NCI-H1092 (cell line): ENCODE measurements at regions not wholly inside any gene's neighbourhood (a gene's known extent, or its start where the extent isn't known, plus 50 kb on each side); places are given as distances from the start of the nearest gene placed in this dataset.

Experiments
- DNase-seq: peaks from one replicate; lab custom pipeline; 2025; lab: John Stamatoyannopoulos, UW

- no peak for DNase-seq
These were observed 181.5 kb downstream of the EN1 start for GRCh38 chr2:118665784-118666529.

DNA sequence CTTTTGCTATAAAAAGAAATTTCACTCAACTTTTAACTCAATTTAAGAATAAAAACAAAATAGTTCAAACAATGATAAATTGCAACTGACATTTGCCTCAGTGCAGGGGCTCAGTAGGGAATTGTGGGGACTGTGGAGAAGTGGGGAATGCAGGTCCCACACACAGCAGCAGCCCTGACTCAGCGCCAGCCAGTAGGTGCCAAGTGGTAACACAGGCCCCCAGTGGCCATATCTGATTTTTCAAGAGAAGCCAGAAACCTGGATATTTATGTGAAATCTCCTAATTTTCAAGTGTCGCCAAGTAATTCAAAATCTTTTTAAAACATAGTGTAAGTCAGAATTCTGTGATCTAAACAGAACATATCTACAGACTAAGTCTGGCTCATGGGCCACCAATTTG is 186.3 kb downstream of the EN1 start:
- DNase-seq: no peak

GRCh38 chr2:118658596-118659198 is 188.8 kb downstream of the EN1 start:
- DNase-seq: no peak

GRCh38 chr2:118657466-118657865 is 190.0 kb downstream of the EN1 start:
- no peak for DNase-seq

GRCh38 chr2:118654945-118655344 is 192.5 kb downstream of the EN1 start:
- no peak for DNase-seq

GRCh38 chr2:118650327-118650726 is 197.1 kb downstream of the EN1 start:
- DNase-seq: no peak

DNA sequence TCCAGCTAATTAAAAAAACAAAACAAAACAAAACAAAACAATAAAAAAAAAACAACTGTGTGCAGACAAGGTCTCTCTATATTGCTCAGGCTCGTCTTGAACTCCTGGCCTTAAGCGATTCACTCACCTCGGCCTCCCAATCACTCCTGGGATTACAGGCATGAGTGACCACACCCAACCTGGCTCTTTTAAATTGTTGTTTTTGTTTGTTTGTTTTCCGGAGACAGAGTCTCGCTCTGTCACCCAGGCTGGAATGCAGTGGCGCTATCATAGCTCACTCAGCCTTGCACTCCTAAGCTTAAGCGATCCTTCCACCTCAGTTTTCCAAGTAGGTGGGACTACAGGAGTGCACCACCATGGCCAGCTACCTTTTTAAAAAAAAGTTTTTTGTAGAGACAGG is 201.6 kb downstream of the EN1 start:
- no peak for DNase-seq

GRCh38 chr2:118644190-118644589 is 203.3 kb downstream of the EN1 start:
- DNase-seq: no peak

GRCh38 chr2:118643294-118643693 is 204.2 kb downstream of the EN1 start:
- DNase-seq: no peak

DNA sequence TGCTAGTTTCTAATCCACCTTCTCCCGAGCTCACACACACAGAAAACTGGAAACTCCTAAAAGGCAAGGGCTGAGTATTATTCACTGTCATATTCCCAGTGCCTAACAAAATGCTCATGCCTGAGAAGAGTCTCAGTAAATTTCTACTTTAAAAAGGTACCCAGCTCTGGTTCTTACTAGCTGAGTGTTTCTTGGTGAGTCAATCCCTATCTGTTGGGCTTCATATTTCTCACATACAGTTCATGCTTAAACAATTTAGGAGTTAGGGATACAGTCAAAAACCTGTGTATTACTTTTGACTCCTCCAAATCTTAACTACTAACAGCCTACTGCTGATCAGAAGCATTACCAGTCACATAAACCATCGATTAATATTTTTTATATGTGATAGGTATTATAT is 204.9 kb downstream of the EN1 start:
- no peak for DNase-seq

GRCh38 chr2:118641711-118642110 is 205.7 kb downstream of the EN1 start:
- no peak for DNase-seq

- DNase-seq: no peak
These were observed 208.1 kb downstream of the EN1 start for GRCh38 chr2:118639371-118639770.

- DNase-seq: no peak
These were observed 209.0 kb downstream of the EN1 start for GRCh38 chr2:118638453-118638852.

DNA sequence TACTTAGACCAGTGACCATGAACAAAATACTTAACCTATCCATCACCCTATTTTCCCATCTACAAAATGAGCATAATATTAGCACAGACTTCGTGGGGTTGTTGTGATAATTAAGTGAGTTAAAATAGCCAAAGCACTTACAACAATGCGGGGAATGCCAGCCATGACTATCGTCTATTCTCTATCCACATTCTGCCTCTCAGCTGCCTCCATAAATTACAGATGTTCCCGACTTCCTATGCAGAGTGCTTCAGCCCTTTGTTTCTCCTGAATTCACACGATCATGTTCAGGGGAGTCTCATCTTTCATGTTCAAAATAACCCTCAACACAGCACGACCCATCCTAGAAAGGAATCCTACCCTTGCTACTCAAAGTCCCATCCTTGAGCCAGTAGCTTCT is 211.6 kb downstream of the EN1 start:
- DNase-seq: no peak

DNA sequence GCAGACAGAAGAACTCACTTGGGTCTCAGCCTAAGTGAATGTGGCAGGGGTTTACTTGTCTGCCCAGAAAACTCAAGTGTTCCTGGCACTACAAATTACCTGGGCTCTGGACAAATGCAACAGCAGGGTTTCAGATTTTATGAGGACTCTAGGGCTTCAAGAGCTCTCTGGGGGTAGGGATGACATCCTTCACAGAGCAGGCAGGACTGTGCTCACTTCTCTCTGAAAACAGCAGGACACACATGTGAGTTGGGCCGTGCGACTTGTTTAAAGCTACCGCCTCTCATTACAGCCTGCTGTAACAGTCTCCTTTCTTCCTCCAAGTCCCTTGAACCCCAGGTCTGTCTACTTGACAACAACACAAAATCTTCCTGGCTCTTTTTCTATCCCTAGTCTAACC is 212.6 kb downstream of the EN1 start:
- DNase-seq: no peak

GRCh38 chr2:118633371-118634018 is 214.0 kb downstream of the EN1 start:
- DNase-seq: no peak

GRCh38 chr2:118632921-118633320 is 214.5 kb downstream of the EN1 start:
- no peak for DNase-seq

DNA sequence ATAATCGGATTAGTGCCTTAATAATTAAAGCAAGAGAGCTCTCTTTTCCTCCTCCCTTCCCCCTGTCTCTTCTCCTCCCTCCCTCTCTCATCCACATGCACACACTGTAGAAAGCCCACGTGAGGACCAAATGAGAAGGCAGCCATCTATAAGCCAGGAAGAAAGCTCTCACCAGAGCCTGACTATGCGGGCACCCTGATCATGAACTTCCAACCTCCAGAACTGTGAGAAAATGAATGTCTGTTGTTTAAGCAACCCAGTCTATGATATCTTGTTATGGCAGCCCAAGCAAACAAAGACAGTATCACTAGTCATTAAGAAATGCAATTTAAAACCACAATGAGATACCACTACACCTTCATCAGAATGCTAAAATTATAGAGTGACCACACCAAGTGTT is 220.3 kb downstream of the EN1 start:
- DNase-seq: no peak

DNA sequence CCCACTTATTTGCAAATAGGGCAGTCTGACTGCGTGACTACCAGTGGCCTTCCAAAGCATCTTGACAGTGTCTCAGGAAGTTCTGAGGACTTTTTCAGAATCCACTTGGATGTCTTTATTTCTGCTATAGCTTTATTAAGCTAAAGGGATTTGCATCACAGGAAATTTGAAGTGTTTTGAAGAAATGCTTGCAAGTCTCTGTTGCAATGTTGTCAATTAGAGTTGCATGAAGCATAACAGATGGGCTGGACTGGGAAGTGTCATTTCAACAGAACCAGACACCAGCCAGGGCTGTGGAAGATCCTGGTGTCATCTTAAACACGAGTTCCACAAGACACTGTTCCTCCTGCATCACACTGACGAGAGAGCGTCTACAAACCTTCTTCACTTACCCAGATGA is 224.5 kb downstream of the EN1 start:
- DNase-seq: no peak

DNA sequence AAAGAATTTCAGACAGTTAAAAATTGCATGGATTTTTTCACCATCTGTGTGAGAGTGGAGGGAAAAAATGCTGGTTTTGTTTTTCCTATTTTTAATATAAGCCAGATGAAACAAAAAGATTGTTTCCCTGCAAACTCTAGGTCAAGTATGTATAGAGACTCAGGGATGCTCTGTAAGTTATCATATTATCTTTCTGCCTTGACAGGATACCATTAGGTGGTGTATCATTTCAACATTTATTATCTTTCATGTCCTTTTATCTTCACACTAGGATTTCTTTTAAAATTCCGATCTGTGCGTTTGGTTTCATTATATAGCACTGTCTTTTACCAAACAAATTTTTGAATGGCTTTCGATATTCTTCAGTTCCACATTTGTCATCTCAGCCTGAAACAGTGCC is 225.3 kb downstream of the EN1 start:
- DNase-seq: no peak

DNA sequence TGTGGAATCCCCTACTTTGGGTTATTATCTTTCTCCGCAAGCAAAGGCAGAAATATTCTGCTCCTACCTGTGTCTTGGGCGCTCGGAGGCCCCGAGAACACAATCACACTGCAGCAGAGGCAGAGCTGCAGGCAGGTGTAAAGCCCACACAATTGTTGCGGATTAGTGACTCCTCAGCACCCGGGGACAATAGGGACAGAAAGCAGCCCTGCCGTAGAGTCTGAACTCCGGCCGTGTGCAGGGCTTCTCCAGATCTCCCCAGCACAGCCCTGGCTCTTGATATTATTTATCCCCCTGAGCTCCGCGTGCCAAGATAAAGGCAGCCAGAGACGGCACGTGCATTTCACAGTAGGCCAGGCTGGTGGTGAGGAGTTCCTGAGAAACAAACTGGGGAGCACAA is 229.2 kb downstream of the EN1 start:
- no peak for DNase-seq

GRCh38 chr2:118616432-118616831 is 231.0 kb downstream of the EN1 start:
- no peak for DNase-seq

GRCh38 chr2:118614841-118615271 is 232.6 kb downstream of the EN1 start:
- DNase-seq: no peak
